ENCODE measurements at regions not wholly inside any gene's neighbourhood (a gene's known extent, or its start where the extent isn't known, plus 50 kb on each side); places are given as distances from the start of the nearest gene placed in this dataset.

DNA sequence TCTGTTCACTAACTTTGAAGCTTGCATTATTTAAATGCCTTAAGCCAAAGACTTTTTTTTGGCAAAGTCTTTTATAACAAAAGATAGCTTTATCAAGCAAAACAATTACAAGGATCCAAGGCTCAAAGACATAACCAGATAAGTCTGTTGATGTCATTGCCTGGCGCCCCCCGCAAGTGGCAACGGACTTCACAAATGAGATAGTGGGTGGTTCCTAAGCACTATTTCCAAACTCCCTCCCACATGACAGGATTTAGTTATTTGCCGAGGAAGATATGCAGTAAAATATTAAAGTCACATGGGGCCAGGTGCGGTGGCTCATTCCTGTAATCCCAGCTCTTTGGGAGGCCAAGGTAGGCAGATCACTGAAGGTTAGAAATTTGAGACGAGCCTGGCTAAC lies 194.2 kb upstream of the DDI1 start:
- TF ChIP-seq, protein P1, sequence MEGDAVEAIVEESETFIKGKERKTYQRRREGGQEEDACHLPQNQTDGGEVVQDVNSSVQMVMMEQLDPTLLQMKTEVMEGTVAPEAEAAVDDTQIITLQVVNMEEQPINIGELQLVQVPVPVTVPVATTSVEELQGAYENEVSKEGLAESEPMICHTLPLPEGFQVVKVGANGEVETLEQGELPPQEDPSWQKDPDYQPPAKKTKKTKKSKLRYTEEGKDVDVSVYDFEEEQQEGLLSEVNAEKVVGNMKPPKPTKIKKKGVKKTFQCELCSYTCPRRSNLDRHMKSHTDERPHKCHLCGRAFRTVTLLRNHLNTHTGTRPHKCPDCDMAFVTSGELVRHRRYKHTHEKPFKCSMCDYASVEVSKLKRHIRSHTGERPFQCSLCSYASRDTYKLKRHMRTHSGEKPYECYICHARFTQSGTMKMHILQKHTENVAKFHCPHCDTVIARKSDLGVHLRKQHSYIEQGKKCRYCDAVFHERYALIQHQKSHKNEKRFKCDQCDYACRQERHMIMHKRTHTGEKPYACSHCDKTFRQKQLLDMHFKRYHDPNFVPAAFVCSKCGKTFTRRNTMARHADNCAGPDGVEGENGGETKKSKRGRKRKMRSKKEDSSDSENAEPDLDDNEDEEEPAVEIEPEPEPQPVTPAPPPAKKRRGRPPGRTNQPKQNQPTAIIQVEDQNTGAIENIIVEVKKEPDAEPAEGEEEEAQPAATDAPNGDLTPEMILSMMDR (IDR thresholded peaks at IDR 0.05) = no peak
- TF ChIP-seq REST (IDR thresholded peaks at IDR 0.05; ENCODE audit: insufficient read depth in 1 of 2, low read depth in 2 of 2, low read length in 1 of 2) (no peak), POLR2AphosphoS5 (IDR thresholded peaks at IDR 0.05; ENCODE audit: low read depth, low read length) (no peak)
